ENCODE measurements at regions not wholly inside any gene's neighbourhood (a gene's known extent, or its start where the extent isn't known, plus 50 kb on each side); places are given as distances from the start of the nearest gene placed in this dataset.

DNA sequence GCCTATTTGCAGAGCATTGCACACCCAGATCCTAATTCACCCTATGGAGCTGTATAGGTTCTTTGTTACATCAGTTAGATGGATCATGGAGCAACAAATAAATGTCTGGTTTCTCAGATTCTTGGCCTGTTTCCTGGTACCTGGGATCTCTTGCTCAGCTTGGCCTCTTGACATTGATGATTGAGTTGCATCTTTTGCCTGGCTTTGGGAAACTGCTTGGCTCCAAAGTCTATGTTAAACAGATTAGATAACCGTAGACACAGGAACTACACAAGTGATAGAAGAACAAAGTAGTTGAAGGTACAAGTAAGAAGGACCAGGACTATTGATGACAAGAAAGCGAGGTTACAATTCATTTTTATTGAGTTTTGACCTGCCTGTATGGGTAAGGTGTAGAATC is 77.3 kb downstream of the TMEM100 start:
- Histone ChIP-seq H3F3A (ENCODE audit: insufficient read depth, low read length, poor library complexity, severe bottlenecking) (no peaks in the 10 kb centered on the region), H3K79me2 (replicated peaks; ENCODE audit: insufficient read depth, low read length) (no peaks in the 10 kb centered on the region), H3K9me3 (ENCODE audit: low read length) (no peaks in the 10 kb centered on the region), H3K4me2 (ENCODE audit: low read length) (no peak overlapping the region), H3K36me3 (ENCODE audit: insufficient read depth, low read length) (no peaks in the 10 kb centered on the region), H3K27me3 (ENCODE audit: insufficient read depth, low read depth, low read length) (no peaks in the 10 kb centered on the region), H3K9me2 (ENCODE audit: insufficient read depth, low read length) (no peaks in the 10 kb centered on the region), H4K20me1 (ENCODE audit: insufficient read depth) (no peaks in the 10 kb centered on the region), H3K27ac (ENCODE audit: low read length) (no peak overlapping the region), H3K4me3 (ENCODE audit: low read length) (no peak overlapping the region), H2AFZ (ENCODE audit: low read depth, low read length) (no peak overlapping the region), H3K9ac (ENCODE audit: low read length) (no peak overlapping the region)
- TF ChIP-seq SMC3 (conservative IDR thresholded peaks at IDR 0.05; ENCODE audit: poor library complexity) (no peak), POLR2AphosphoS5 (IDR thresholded peaks at IDR 0.05) (no peak), EP300 (conservative IDR thresholded peaks at IDR 0.05; ENCODE audit: poor library complexity, severe bottlenecking) (no peak), MXI1 (conservative IDR thresholded peaks at IDR 0.05; ENCODE audit: poor library complexity, severe bottlenecking) (no peak), RAD21 (conservative IDR thresholded peaks at IDR 0.05) (no peak), EZH2 (IDR thresholded peaks at IDR 0.05; ENCODE audit: borderline replicate concordance, insufficient read depth, low read length, poor library complexity, severe bottlenecking) (no peak), TAF1 (IDR thresholded peaks at IDR 0.05; ENCODE audit: low read depth) (no peak)
- TF ChIP-seq, protein P1, sequence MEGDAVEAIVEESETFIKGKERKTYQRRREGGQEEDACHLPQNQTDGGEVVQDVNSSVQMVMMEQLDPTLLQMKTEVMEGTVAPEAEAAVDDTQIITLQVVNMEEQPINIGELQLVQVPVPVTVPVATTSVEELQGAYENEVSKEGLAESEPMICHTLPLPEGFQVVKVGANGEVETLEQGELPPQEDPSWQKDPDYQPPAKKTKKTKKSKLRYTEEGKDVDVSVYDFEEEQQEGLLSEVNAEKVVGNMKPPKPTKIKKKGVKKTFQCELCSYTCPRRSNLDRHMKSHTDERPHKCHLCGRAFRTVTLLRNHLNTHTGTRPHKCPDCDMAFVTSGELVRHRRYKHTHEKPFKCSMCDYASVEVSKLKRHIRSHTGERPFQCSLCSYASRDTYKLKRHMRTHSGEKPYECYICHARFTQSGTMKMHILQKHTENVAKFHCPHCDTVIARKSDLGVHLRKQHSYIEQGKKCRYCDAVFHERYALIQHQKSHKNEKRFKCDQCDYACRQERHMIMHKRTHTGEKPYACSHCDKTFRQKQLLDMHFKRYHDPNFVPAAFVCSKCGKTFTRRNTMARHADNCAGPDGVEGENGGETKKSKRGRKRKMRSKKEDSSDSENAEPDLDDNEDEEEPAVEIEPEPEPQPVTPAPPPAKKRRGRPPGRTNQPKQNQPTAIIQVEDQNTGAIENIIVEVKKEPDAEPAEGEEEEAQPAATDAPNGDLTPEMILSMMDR (IDR thresholded peaks at IDR 0.05; ENCODE audit: poor library complexity, severe bottlenecking), result no peak
- TF ChIP-seq, protein P2, sequence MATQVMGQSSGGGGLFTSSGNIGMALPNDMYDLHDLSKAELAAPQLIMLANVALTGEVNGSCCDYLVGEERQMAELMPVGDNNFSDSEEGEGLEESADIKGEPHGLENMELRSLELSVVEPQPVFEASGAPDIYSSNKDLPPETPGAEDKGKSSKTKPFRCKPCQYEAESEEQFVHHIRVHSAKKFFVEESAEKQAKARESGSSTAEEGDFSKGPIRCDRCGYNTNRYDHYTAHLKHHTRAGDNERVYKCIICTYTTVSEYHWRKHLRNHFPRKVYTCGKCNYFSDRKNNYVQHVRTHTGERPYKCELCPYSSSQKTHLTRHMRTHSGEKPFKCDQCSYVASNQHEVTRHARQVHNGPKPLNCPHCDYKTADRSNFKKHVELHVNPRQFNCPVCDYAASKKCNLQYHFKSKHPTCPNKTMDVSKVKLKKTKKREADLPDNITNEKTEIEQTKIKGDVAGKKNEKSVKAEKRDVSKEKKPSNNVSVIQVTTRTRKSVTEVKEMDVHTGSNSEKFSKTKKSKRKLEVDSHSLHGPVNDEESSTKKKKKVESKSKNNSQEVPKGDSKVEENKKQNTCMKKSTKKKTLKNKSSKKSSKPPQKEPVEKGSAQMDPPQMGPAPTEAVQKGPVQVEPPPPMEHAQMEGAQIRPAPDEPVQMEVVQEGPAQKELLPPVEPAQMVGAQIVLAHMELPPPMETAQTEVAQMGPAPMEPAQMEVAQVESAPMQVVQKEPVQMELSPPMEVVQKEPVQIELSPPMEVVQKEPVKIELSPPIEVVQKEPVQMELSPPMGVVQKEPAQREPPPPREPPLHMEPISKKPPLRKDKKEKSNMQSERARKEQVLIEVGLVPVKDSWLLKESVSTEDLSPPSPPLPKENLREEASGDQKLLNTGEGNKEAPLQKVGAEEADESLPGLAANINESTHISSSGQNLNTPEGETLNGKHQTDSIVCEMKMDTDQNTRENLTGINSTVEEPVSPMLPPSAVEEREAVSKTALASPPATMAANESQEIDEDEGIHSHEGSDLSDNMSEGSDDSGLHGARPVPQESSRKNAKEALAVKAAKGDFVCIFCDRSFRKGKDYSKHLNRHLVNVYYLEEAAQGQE (IDR thresholded peaks at IDR 0.05; ENCODE audit: borderline replicate concordance), result no peak

DNA sequence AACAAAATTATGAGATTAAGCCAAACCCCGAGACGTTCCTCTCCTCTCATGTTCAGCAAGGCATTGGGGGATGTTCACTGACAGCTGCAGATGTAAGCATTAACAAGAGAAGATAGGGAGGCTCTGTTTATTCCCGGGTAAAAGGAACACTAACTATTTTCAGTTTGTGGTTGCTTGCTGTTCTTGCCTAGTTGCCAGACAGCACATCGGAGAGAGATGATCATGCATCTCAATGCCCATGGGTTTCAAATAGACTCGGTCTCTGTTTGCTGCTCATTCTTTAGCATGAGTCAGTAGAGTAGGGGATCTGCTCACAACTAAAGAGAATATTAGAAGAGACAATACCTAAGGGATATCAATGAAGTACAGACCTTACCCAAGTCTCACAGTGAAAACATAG is 78.3 kb downstream of the TMEM100 start:
- no peak overlapping the region for H3K4me2 ChIP-seq (ENCODE audit: low read length)
- H3K4me3 ChIP-seq (ENCODE audit: low read length), result no peak overlapping the region
- H4K20me1 ChIP-seq (ENCODE audit: insufficient read depth), result no peaks in the 10 kb centered on the region
- H3K27ac ChIP-seq (ENCODE audit: low read length), result no peak overlapping the region
- H3K9ac ChIP-seq (ENCODE audit: low read length), result no peak overlapping the region
- H3K27me3 ChIP-seq (ENCODE audit: insufficient read depth, low read depth, low read length), result no peaks in the 10 kb centered on the region
- TF ChIP-seq EZH2 (IDR thresholded peaks at IDR 0.05; ENCODE audit: borderline replicate concordance, insufficient read depth, low read length, poor library complexity, severe bottlenecking), result no peak
- TF ChIP-seq, protein P1 (IDR thresholded peaks at IDR 0.05; ENCODE audit: poor library complexity, severe bottlenecking), result no peak
- no peak for TF ChIP-seq SMC3 (conservative IDR thresholded peaks at IDR 0.05; ENCODE audit: poor library complexity)
- TF ChIP-seq TAF1 (IDR thresholded peaks at IDR 0.05; ENCODE audit: low read depth), result no peak
- TF ChIP-seq POLR2AphosphoS5 (IDR thresholded peaks at IDR 0.05), result no peak
- TF ChIP-seq EP300 (conservative IDR thresholded peaks at IDR 0.05; ENCODE audit: poor library complexity, severe bottlenecking), result no peak
- no peak for TF ChIP-seq RAD21 (conservative IDR thresholded peaks at IDR 0.05)
- no peak for TF ChIP-seq MXI1 (conservative IDR thresholded peaks at IDR 0.05; ENCODE audit: poor library complexity, severe bottlenecking)
- TF ChIP-seq, protein P2 (IDR thresholded peaks at IDR 0.05; ENCODE audit: borderline replicate concordance), result no peak
- no peak overlapping the region for H2AFZ ChIP-seq (ENCODE audit: low read depth, low read length)
- no peaks in the 10 kb centered on the region for H3F3A ChIP-seq (ENCODE audit: insufficient read depth, low read length, poor library complexity, severe bottlenecking)
- no peaks in the 10 kb centered on the region for H3K9me3 ChIP-seq (ENCODE audit: low read length)
- no peaks in the 10 kb centered on the region for H3K79me2 ChIP-seq (replicated peaks; ENCODE audit: insufficient read depth, low read length)
- H3K36me3 ChIP-seq (ENCODE audit: insufficient read depth, low read length), result no peaks in the 10 kb centered on the region
- no peaks in the 10 kb centered on the region for H3K9me2 ChIP-seq (ENCODE audit: insufficient read depth, low read length)

Data from neural cell (in vitro differentiated cells).